GM12872 (cell line): ENCODE measurements at regions not wholly inside any gene's neighbourhood (a gene's known extent, or its start where the extent isn't known, plus 50 kb on each side); places are given as distances from the start of the nearest gene placed in this dataset.

Experiments
- CTCF ChIP-seq: IDR thresholded peaks from 3 replicates; pipeline ENCODE4 v1.5.1; 2011; ENCODE audit warnings: low read depth, mild to moderate bottlenecking, low read length, moderate library complexity; ENCODE audit not compliant: insufficient read depth

GRCh38 chr1:162966613-162967012 is 102.5 kb upstream of the RGS4 start:
- no peak for TF ChIP-seq CTCF

- TF ChIP-seq CTCF = no peak
Observed at GRCh38 chr1:162964901-162965300, 103.9 kb upstream of the CCDC190 start.

GRCh38 chr1:162956922-162957321 is 95.9 kb upstream of the CCDC190 start:
- no peak for TF ChIP-seq CTCF

GRCh38 chr1:162954824-162955223 is 93.8 kb upstream of the CCDC190 start:
- no peak for TF ChIP-seq CTCF

DNA sequence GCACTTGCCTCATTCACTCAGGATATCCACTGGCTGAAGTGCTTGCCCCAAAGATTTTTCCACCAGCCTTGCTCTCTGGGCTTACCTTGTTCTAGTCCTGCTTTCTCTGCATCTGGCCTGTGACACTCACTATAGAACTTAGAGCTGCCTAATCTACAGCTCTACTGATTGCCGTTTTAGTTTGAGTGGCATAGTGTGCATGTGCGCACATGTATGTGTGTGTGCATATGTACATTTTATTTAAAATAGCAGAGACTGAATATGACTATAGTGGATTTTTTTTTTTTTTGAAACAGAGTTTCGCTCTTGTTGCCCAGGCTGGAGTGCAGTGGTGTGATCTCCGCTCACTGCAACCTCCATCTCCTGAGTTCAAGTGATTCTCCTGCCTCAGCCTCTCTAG is 92.0 kb upstream of the CCDC190 start:
- TF ChIP-seq CTCF = no peak

DNA sequence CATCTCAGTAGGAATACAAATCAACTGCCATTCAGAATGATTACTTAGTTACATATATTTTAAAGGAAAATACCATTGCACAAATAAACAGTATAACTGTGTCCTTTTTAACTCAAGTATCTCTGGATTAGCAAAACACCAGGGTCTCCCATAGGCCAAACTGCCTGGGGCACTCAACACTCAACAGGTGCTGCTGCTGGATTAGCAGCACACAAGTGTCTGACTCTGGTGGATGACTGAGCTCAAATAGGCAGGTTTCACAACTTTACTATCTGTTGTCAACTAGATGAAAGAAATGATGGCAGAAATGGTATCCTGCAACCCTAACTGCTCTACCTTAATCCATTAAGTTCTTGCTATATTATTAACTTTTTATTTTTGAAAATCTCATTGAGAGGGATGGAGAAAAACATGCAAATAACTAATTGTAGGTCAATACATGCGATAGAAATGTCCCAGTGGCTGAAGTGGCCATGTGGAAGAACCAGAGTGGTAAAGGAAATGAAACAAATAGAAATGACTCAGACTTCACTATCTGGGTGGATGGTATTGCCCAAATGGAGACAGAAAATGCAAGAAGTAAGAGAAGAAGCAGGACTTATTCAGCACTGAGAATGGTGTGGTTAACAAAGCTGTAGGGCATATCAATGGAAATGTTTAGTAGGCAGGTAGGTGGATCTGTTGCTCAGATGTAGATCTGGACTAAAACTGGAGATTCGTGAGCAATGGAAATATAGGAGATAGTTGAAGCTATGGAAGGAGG is 90.8 kb upstream of the CCDC190 start:
- TF ChIP-seq CTCF = no peak

- TF ChIP-seq CTCF = no peak
Observed at GRCh38 chr1:162950187-162950586, 89.2 kb upstream of the CCDC190 start.
